Esophagus squamous epithelium (tissue), 5 donors: ENCODE measurements at regions not wholly inside any gene's neighbourhood (a gene's known extent, or its start where the extent isn't known, plus 50 kb on each side); places are given as distances from the start of the nearest gene placed in this dataset.
"Not testable (repeated sequence)": the region's sequence is repeated elsewhere in the genome, so short reads cannot be mapped to it uniquely, and the experiment has no call there.

ENCODE experiments used
- DNase-seq: peaks from one replicate; lab custom pipeline; 2025; lab: John Stamatoyannopoulos, UW
- H3K27ac ChIP-seq, 4 donors: fragments of 200-600 bp; sonication (generic); one replicate each; pipeline ENCODE4 v1.5.1; 2016 to 2019; ENCODE audit warnings: mild to moderate bottlenecking in 1 of 4
- H3K27me3 ChIP-seq, 4 donors: fragments of 200-600 bp; sonication (generic); 1 replicate in 3 of 4; 2 replicates in 1 of 4; pipeline versions ENCODE4 v1.5.1 to v1.6.0; 2017 to 2021; ENCODE audit warnings: antibody characterized with exemption in 1 of 4
- H3K36me3 ChIP-seq, 3 donors: fragments of 200-600 bp; sonication (generic); one replicate each; pipeline ENCODE4 v1.5.1; 2016 to 2019
- H3K4me1 ChIP-seq, 3 donors: fragments of 200-600 bp; sonication (generic); one replicate each; pipeline ENCODE4 v1.5.1; 2017 to 2019
- H3K4me3 ChIP-seq, 4 donors: fragments of 200-600 bp; sonication (generic); 1 replicate in 3 of 4; 2 replicates in 1 of 4; pipeline ENCODE4 v1.5.1; 2016 to 2019; ENCODE audit warnings: mild to moderate bottlenecking in 2 of 4, moderate library complexity in 1 of 4
- H3K9me3 ChIP-seq, 3 donors: fragments of 200-600 bp; sonication (generic); one replicate each; pipeline ENCODE4 v1.5.1; 2016 to 2019
- CTCF ChIP-seq, 6 experiments: fragments of 450-650 bp in 4 of 6; fragments of 200-600 bp in 2 of 6; sonication (generic) in 2 of 6; IDR thresholded peaks; one replicate each; pipeline ENCODE4 v1.5.1; 2016 to 2019; ENCODE audit warnings: antibody characterized with exemption in 6 of 6, mild to moderate bottlenecking in 4 of 6, moderate library complexity in 4 of 6
- POLR2A ChIP-seq, 4 donors: fragments of 450-650 bp; IDR thresholded peaks; one replicate each; pipeline ENCODE4 v1.6.1; 2017; ENCODE audit warnings: antibody characterized with exemption in 4 of 4, mild to moderate bottlenecking in 4 of 4, moderate library complexity in 3 of 4
- WGBS, 2 donors: methylation state at CpG; one replicate each; pipeline ENCODE4 v1.1.5; 2018; 5-methylcytosine and 5-hydroxymethylcytosine counted together
- intact Hi-C: fragments of 100-400 bp; cut with DNase I; formaldehyde crosslinking; loops from one replicate; pipeline ENCODE4 v1.15.0; 2022
- donor health status: DM: yes; HTN: yes; CAD: no.

DNA sequence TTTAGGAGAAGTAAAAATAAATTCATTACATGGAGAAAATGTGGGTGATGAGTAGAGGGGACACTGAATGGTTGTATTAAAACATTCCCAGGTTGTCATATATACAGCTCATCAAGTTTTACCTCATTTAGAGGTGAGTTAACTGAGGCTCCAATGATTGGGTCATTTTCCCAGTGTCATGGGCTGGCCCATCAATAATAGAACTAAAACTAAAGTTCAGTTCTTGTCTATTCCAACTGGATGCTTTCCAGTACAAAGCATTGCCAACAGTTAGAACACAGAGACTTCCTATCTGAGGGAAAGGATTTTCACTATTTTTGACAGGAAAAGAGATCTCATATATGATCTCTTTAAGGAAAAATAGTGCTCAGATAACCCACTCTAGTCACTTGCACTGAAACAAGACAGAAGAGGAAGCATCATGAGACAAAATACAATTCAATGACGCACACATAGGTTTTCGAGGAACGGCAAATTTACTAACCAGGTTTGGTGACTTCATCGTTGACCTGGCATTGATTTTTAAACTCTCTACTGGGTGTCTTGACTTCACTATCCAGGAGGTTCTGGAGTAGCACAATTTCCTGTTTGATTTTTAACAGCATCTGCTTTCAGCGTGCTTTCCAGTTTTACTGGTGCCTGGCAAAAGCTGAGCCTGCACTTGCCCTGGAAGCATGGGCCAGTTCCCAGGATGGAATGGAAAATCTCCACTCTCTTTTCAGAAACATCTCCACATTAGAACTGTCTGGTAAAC lies 195.5 kb upstream of the FBXL4 start:
- intact Hi-C loops = no loop called here

GRCh38 chr6:99141906-99142305 lies 194.2 kb upstream of the FBXL4 start:
- H3K9me3 ChIP-seq, H3K4me1 ChIP-seq, H3K27me3 ChIP-seq, H3K27ac ChIP-seq, H3K4me3 ChIP-seq, DNase-seq, H3K36me3 ChIP-seq, intact Hi-C loops: not testable (repeated sequence)
- no CpG with 5 or more reads among the region's 29 CpGs for WGBS, 2 donors

More for the DNA sequence above, 195.5 kb upstream of the FBXL4 start:
- no peaks in the 10 kb centered on the region for H3K36me3 ChIP-seq
- H3K4me3 ChIP-seq = no peak overlapping the region
- no peak overlapping the region for H3K27ac ChIP-seq
- no peaks in the 10 kb centered on the region for H3K9me3 ChIP-seq
- H3K4me1 ChIP-seq = no peaks in the 10 kb centered on the region
- DNase-seq = no peak
- WGBS, 2 donors = 68 to 76% methylated on average over 5 of the region's 5 CpGs
- no peak for TF ChIP-seq POLR2A (IDR thresholded peaks at IDR 0.05)
- TF ChIP-seq CTCF (IDR thresholded peaks at IDR 0.05) = no peak
- no peaks in the 10 kb centered on the region for H3K27me3 ChIP-seq

- Histone ChIP-seq H3K36me3 (no peaks in the 10 kb centered on the region), H3K27me3 (no peaks in the 10 kb centered on the region), H3K4me1 (no peaks in the 10 kb centered on the region), H3K27ac (no peak overlapping the region), H3K9me3 (no peaks in the 10 kb centered on the region), H3K4me3 (no peak overlapping the region)
- no peak for TF ChIP-seq CTCF (IDR thresholded peaks at IDR 0.05)
- TF ChIP-seq POLR2A (IDR thresholded peaks at IDR 0.05) = no peak
- 68% methylated on average over 1 of the region's 1 CpG for WGBS, 2 donors
- no peak for DNase-seq
- intact Hi-C loops = no loop called here
These were observed 190.7 kb upstream of the FBXL4 start for GRCh38 chr6:99138445-99138844.

GRCh38 chr6:99137314-99137713 lies 189.6 kb upstream of the FBXL4 start:
- H3K4me1 ChIP-seq = no peaks in the 10 kb centered on the region
- no peaks in the 10 kb centered on the region for H3K9me3 ChIP-seq
- 62 to 80% methylated on average over 3 of the region's 3 CpGs for WGBS, 2 donors
- no peaks in the 10 kb centered on the region for H3K27me3 ChIP-seq
- no peak for DNase-seq
- H3K4me3 ChIP-seq = no peak overlapping the region
- no peak overlapping the region for H3K27ac ChIP-seq
- intact Hi-C loops = no loop called here
- TF ChIP-seq POLR2A (IDR thresholded peaks at IDR 0.05) = no peak
- no peak for TF ChIP-seq CTCF (IDR thresholded peaks at IDR 0.05)
- H3K36me3 ChIP-seq = no peaks in the 10 kb centered on the region

- 36 to 41% methylated on average over 3 of the region's 3 CpGs for WGBS, 2 donors
- H3K36me3 ChIP-seq = no peaks in the 10 kb centered on the region
- no peak for TF ChIP-seq POLR2A (IDR thresholded peaks at IDR 0.05)
- TF ChIP-seq CTCF (IDR thresholded peaks at IDR 0.05) = no peak
- H3K27ac ChIP-seq = no peak overlapping the region
- DNase-seq = no peak
- intact Hi-C loops = no loop called here
- no peaks in the 10 kb centered on the region for H3K4me1 ChIP-seq
- H3K9me3 ChIP-seq = no peaks in the 10 kb centered on the region
- H3K4me3 ChIP-seq = no peak overlapping the region
- H3K27me3 ChIP-seq = no peaks in the 10 kb centered on the region
These were observed 188.7 kb upstream of the FBXL4 start for GRCh38 chr6:99136488-99136887.
